ENCODE measurements at regions not wholly inside any gene's neighbourhood (a gene's known extent, or its start where the extent isn't known, plus 50 kb on each side); places are given as distances from the start of the nearest gene placed in this dataset.

DNA sequence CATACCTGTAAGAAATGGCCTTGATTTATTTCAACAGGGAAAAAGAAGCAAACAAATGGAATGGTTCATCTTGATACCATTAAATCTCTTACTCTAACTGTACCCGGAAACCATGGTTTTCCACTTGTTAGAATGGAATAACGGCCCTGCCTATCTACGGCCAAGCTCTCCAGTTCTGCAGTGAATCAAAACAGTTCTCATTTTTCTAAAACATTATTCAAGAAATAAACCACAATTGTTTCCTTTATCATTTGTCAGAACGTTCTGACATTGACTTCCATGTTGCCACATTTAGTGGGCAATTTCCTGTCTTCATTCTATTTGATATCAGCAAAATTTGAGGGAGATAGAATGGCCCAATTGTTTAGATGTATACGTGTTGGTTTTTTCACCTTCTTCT is 118.8 kb upstream of the CDH19 start:
- ChIA-PET POLR2A (no interaction called here), CTCF (no interaction called here)

GRCh38 chr18:66708646-66709045 is 104.8 kb upstream of the CDH19 start:
- CTCF ChIA-PET: no interaction called here
- POLR2A ChIA-PET: no interaction called here

GRCh38 chr18:66707473-66707872 is 103.6 kb upstream of the CDH19 start:
- ChIA-PET CTCF (no interaction called here), POLR2A (no interaction called here)

GRCh38 chr18:66695281-66695680 is 91.4 kb upstream of the CDH19 start:
- CTCF ChIA-PET: no interaction called here
- POLR2A ChIA-PET: no interaction called here

DNA sequence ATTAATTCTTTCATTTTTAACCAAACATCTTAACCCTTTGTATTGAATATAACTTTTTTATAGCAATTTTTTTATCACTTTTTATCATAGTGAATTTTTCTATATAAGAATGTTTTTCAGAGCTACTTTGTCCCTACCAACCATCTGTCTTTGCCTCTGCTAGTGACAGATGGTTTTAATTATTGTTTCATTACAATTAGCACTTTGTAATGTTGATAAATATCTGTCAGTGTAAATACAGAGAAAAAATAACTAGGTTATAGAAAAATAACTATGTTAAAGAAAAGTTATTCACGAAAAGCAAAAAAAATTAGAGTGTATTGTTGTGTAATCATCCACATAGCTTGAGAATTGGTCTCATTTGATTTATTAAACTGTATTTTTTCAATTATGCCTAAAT is 91.0 kb upstream of the CDH19 start:
- CTCF ChIA-PET: no interaction called here
- POLR2A ChIA-PET: no interaction called here

DNA sequence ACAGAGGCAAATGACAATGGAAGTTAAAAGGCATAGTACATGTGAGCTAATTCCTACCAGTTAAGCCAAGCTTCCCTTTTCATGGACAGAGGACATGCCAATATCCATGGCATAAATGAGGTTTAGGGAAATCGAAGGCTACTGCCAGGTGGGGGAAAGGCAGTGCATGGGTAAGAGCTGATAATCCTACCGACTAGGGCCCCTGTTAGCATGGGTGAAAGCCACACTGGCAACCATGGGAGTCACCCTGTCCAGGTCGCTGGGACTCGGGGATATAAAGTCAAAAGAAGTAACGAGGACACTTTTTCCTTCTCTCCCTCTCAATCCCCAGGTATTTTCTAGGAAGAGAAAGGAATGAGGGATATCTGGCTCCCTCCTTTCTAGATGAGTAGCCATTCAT is 83.7 kb upstream of the CDH19 start:
- CTCF ChIA-PET: no interaction called here
- POLR2A ChIA-PET: no interaction called here

DNA sequence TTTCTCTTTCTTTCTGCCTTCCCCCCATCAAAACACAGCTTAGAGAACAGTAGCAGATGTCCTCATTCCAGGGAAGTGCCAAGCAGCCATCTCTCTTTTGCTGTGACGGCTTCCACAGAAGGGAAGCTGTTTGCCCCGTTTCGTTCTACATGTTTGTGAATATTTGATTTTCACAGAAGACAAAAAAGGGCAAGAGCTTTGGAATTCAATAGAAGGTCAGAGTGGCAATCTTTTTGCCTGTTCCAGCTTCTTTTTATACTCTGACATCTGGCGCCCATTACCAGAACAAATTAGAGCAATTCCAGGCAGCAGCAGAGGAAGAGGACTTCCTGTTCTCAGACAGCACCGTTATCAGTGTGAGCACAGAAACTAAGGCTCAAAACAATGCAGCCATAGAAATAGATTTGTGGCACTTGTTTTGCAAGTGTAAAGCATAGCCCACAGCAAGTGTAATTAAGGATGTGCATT is 79.0 kb upstream of the CDH19 start:
- ChIA-PET POLR2A (no interaction called here), CTCF (no interaction called here)

DNA sequence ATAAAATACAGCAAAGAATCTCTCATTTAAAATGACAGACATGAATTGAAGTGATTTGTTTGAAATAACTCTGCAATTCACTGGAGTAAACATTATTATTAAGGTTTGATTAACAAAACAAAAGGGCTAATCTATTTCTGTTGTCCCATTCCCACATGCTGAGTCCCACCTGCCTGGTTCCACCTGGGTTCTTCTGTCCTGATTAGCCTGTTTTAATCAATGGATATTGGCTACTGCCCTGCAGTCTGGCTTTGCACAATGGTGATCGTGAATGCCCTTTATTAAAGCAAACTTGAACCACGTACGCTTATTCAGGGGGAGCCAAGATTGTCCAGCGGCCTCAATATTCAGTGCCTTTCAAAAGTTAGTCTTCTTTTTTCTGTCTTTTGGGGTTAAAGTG is 72.8 kb upstream of the CDH19 start:
- ChIA-PET CTCF (no interaction called here), POLR2A (no interaction called here)

- CTCF ChIA-PET: no interaction called here
Measured at GRCh38 chr18:66674286-66674685, 70.4 kb upstream of the CDH19 start.

GRCh38 chr18:66668706-66669105 is 64.8 kb upstream of the CDH19 start:
- ChIA-PET CTCF (no interaction called here), POLR2A (no interaction called here)

More at GRCh38 chr18:66674286-66674685, 70.4 kb upstream of the CDH19 start:
- POLR2A ChIA-PET: no interaction called here

DNA sequence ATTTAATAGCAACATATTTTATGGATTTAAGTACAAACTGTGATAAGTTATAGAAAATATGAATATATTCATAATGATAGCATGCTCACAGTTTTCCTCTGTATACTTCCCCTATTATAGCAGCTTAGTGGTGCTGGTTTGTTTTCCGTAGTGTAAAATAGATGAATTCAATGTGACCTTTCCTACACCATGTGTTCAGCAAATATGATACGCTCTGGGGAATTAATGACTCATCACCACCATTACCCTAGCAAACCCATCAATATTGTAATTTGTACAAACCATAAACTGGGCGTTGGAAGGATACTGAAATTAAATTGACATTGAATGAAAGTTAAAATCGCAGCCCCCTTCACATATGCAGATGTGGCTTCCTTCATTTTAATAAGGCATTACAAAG is 58.7 kb upstream of the CDH19 start:
- POLR2A ChIA-PET: no interaction called here
- CTCF ChIA-PET: no interaction called here

DNA sequence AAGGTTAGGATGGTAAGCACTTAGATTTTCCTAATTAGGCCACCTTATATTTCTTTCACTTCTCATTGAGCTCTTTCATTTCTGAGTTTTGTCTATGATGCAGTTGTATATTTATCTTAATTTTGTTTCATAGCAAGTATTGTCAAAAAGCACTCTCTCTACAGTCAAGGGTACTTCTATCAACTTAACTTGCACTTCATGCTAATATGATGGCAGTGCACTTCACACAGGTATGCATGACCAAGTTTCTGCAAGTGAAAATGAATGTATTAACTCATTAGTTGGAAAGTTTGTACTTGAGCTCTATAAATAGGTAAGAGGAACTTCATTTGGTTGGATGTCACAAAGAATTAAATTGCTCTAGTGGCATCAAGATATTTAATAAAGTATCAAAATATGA is 51.5 kb upstream of the CDH19 start:
- CTCF ChIA-PET: no interaction called here
- POLR2A ChIA-PET: no interaction called here
